Hematopoietic multipotent progenitor cell (in vitro differentiated cells): ENCODE measurements at regions not wholly inside any gene's neighbourhood (a gene's known extent, or its start where the extent isn't known, plus 50 kb on each side); places are given as distances from the start of the nearest gene placed in this dataset.
A peak's percentile ranks its signal among the peaks of the same experiment; 100 is the strongest.
"Not testable (repeated sequence)": the region's sequence is repeated elsewhere in the genome, so short reads cannot be mapped to it uniquely, and the experiment has no call there.

Experiments used
- DNase-seq, 3 donors: peaks; one replicate each; pipeline ENCODE4 v3.0.0-alpha.2; 2011 to 2015; ENCODE audit warnings: low read depth in 2 of 3, low spot score in 2 of 3

GRCh38 chr13:89968470-89968869, 1379.0 kb upstream of the MIR17HG start:
- peak in 1 of 3 donors; percentile 47 for DNase-seq

- no peak for DNase-seq
These were observed 1377.2 kb upstream of the MIR17HG start for GRCh38 chr13:89970353-89970709.

- DNase-seq: no peak
These were observed 1370.3 kb upstream of the MIR17HG start for GRCh38 chr13:89977203-89977602.

GRCh38 chr13:89980896-89981295, 1366.6 kb upstream of the MIR17HG start:
- no peak for DNase-seq

GRCh38 chr13:89982407-89983095, 1364.9 kb upstream of the MIR17HG start:
- no peak for DNase-seq

GRCh38 chr13:89988206-89988605, 1359.3 kb upstream of the MIR17HG start:
- DNase-seq: no peak

- DNase-seq: no peak
These were observed 1343.9 kb upstream of the MIR17HG start for GRCh38 chr13:90003566-90003965.

GRCh38 chr13:90008707-90009149, 1338.8 kb upstream of the MIR17HG start:
- DNase-seq: no peak

GRCh38 chr13:90014038-90014437, 1333.4 kb upstream of the MIR17HG start:
- no peak for DNase-seq

- no peak for DNase-seq
These were observed 1331.7 kb upstream of the MIR17HG start for GRCh38 chr13:90015565-90016507.

GRCh38 chr13:90016688-90017087, 1330.8 kb upstream of the MIR17HG start:
- no peak for DNase-seq

GRCh38 chr13:90020536-90021070, 1326.9 kb upstream of the MIR17HG start:
- no peak for DNase-seq

GRCh38 chr13:90027409-90027808, 1320.1 kb upstream of the MIR17HG start:
- DNase-seq: no peak

GRCh38 chr13:90032313-90032712, 1315.2 kb upstream of the MIR17HG start:
- no peak for DNase-seq

GRCh38 chr13:90032841-90033493, 1314.5 kb upstream of the MIR17HG start:
- no peak for DNase-seq

- DNase-seq: no peak
These were observed 1308.0 kb upstream of the MIR17HG start for GRCh38 chr13:90039516-90039915.

GRCh38 chr13:90047600-90047999, 1299.9 kb upstream of the MIR17HG start:
- DNase-seq: no peak

GRCh38 chr13:90049989-90050671, 1297.4 kb upstream of the MIR17HG start:
- DNase-seq: no peak

GRCh38 chr13:90055121-90055520, 1292.4 kb upstream of the MIR17HG start:
- DNase-seq: no peak

- no peak for DNase-seq
These were observed 1291.7 kb upstream of the MIR17HG start for GRCh38 chr13:90055760-90056159.

- not testable (repeated sequence) for DNase-seq
These were observed 1283.3 kb upstream of the MIR17HG start for GRCh38 chr13:90064226-90064625.
